Stimulated activated CD4-positive, alpha-beta T cell treated with anti-CD3 and anti-CD28 coated beads, Interleukin-2, amount 100 ng/mL, for 24 hours (primary cell): ENCODE measurements at regions not wholly inside any gene's neighbourhood (a gene's known extent, or its start where the extent isn't known, plus 50 kb on each side); places are given as distances from the start of the nearest gene placed in this dataset.
A peak's percentile ranks its signal among the peaks of the same experiment; 100 is the strongest.

Experiments used
- DNase-seq, 2 donors: peaks; one replicate each; pipeline ENCODE4 v3.0.0-alpha.2; 2020

DNA sequence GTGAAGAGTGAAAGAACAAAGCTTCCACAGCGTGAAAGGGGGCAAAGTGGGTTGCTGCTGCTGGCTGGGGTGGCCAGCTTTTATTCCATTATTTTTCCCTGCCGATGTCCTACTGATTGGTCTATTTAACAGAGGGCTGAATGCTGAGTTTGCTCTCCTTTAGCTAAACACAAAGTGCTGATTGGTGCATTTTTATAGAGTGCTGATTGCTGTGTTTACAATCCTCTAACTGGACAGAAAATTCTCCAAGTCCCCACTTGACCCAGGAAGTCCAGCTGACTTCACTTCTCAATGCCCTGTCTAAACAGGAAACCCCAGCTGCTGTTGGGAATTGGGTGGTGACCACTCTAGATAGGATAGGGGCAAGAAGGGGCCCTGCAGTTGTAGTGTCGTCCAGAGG lies 335.6 kb upstream of the RBMY1B start:
- DNase-seq = no peak

DNA sequence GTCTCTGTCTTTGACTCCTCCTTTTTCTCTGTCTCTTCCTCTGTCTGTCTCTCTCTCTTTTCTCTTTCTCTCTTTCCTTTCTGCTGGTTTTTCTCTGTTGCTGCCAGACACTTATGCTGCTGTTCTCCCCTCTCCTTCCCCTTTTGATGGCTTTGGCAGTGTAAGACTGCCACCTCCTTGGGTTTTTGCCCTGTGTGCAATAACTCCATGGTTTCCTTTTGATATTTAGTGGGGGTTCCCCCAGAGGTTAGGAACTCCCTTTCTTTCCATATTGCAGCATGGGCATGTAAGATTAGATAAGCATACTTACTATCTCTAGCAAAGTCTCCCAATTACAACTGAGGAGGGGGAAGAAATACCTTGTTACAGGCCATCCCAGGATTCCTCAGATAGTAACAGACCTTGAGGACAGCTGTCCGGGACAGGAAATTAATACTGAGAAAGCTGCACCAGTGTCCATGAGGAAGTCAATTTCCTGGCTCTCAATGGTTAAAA lies 333.8 kb upstream of the RBMY1B start:
- DNase-seq = no peak

DNA sequence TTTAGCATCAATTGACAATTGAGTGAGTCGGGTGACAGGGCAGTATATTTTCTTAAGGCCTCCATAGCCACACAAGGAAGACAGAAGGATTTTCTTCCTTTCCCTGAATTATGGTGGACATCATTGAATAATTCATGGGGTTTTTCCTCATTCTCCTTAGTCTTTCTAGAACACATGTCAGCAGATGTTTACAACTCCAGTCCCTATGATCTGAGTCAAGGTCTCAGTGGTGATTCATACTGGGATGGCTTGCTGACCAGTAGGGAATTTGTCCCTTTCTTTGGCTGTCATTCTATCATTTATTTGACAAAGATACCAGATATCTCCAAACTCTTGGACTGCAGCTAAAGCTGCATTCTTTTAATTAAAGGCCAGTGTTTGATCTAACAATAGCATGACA lies 332.9 kb upstream of the RBMY1B start:
- DNase-seq = no peak

DNA sequence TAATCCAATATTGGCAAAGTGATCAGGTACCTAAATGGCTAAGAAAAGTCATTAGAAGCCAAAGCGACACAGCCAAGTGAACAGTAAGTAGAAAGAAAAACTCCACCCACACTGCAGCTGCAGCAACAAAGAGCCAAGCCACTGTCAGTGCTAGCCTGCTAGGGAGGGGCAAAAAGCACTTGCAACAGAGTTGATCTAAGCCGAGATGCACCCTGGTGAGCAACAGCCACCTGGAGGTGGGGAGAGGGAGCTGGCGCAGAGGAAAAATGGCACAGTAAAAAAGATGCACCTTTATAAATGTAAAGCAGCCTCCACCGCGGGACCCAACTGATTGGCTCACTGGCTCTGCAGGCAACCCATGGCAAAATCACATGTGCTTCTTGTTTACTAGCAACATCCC lies 330.2 kb upstream of the RBMY1B start:
- DNase-seq = peak; percentile 22 to 30

DNA sequence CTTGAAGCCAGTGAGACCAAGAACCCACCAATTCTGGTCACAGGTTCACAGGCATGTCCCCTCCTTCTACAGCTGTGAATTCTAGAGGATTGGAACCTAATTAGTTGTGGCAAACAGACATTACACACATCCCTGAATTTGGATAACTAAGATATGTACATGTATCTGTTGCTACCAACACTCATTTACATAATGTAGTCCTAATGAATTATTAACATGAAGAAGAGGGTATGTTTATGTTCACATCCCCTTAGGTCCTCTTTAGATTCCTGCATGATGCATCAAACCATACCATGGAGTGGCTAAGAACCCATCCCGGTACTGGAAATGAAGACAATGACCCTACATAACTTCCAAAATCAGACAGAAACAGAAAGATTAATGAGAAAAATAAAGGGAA lies 326.9 kb upstream of the RBMY1B start:
- no peak for DNase-seq

DNA sequence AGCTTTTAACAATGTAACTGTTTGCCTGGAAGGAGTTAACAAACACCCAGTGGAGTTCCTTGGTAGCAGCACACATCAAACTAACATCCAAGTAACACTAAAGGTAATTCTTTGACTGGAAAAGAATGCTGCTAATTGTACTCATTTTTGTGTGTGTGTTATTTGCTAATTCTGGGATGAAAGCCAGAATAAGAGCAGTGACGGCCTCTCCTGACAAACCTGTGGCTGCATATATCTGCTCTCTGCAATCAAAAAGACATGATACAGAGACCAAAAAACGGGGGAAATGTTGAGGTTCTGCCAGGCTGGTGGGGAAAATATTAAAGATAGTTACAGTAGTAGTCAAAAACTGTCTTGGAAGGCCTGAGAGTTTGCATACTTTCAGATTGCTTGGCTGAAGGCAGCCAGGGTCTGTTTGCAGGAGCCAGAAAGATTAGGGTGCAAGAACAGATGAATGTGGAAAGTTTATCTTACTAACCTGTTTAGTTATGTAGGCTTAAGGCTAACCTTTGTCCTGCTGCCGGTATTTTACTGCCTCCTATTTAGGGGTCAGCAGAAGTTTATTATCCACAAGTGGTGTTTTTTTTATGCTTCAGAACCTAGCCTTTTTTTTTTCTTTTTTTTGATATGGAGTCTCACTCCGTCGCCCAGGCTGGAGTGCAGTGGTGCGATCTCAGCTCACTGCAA lies 325.6 kb upstream of the RBMY1B start:
- DNase-seq = no peak

DNA sequence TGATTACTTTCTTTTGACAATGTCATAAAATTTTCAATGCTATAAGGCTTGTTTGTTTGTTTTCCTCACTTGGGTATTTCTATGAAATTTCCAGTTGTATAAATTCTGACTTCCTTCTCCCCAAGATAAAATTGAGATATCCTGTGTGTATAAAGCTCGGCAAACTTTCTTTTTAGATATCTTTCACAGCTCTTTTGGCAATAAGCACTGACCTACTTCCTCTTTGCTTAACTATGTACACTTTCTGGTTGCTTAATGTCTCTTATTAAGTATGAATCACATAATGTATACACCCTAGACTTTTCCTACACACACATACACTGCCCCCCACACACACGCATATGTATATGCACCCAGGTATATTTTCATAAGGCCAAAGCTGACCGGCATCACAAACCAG lies 318.4 kb upstream of the RBMY1B start:
- no peak for DNase-seq

DNA sequence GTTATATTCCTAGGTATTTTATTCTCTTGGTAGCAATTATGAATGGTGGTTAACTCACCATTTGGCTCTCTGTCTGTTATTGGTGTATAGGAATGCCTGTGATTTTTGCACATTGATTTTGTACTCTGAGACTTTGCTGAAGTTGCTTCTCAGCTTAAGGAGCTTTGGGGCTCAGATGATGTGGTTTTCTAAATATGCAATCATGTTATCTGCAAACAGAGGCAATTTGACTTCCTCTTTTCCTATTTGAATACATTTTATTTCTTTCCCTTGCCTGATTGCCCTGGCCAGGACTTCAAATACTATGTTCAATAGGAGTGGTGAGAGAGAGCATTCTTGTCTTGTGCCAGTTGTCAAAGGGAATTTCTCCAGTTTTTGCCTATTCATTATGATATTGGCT lies 310.9 kb upstream of the RBMY1B start:
- no peak for DNase-seq

DNA sequence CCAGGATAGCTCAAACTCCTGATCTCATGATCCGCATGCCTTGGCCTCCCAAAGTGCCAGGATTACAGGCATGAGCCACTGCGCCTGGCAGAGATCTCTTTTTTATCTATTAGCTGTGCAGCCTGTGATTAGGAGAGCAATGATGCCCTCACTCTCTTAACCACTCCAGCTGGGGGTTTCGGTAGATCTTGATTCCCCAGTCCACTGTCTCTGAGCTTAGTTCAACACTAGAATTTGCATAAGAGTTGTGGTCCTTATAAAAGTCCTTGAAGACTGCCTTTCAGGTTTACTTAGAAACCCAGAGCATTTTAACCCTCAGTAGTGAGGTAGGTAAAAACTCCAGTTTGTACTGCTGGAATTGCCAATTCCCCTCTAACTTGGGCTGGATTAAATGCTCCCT lies 283.3 kb upstream of the RBMY1B start:
- no peak for DNase-seq

DNA sequence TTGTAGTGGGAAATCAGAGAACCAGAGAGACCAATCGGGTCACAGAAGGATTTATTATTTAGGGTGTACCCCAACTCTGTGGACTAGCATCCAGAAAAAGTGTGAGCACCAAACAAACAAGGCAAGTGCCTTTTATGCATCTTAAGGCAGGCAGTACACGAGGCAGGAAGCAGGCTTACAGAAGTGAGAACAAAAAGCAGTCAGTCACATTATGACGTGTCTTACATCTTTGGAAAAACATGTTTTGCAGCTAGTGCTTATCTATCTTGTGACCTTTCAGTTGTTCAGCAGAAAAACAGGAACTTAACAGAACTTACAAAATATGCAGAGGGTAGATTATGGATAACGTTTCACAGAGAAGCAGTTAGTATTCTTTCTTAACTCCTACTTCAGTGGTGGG lies 270.9 kb upstream of the RBMY1B start:
- no peak for DNase-seq

DNA sequence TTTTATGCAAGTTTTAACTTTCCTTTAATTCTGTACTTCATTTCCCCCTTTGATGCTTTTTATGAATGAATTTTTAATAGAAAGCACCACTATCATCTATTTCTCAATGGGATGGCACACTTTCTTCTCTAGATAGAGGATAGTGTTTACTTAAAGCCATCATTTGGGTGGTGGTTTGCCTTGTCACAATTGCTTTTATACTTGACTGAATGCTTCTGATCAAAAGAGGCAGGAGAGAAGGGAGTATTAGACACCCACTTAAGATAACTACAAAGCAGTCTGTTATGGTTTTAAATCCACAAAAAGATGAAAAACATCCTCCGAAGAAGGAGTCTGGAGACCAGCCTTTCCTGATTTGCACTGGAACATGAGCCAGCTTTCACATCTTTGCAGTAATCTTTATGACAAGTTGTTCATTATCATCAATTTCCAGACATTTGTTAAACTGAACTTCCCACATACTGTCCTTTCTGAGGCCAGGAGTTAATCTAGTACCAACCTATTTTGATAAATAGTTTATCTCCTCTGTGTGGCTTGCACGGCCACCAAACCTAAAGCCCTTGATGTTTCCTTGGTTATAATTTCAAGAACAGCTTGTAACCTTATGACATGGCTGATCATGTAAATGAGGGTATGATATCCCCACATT lies 270.4 kb upstream of the RBMY1B start:
- no peak for DNase-seq

DNA sequence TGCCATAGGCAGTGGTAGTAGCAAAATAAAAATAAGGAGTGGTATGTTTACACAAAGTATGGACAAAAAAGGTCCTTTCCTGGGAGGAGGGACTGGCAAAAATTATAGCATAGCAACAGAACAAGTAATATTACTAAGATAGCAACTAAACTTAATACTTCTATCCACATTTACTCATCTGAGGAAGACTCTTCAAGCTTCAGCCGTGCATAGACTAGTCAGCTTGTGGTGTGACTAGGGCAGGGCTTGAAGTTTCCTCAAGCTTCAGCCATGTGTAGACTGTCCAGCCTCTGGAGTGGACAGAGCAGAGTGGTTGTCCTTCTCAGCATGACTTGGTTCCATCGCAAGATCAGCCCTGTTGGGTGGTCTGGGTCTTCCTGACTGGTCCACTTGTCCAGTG lies 268.3 kb upstream of the RBMY1B start:
- no peak for DNase-seq

DNA sequence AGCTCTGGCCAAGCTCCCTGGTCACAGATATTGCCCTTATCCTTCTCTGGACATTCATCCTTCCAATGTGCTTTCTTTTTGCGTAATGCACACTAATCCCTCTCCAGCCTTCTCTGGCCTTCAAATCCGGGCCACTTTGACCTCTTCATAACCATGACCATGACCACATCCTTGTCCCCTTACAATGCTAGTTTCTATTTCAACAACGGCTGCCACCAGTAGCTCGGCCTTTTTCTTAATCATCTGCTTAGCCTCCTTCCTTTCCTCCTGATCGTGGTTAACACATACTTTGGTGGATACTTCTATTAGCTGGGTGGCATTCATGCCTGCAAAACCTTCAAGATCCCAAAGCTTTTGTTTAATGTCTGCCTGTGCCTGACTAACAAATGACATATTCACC lies 264.4 kb upstream of the RBMY1B start:
- DNase-seq = no peak

DNA sequence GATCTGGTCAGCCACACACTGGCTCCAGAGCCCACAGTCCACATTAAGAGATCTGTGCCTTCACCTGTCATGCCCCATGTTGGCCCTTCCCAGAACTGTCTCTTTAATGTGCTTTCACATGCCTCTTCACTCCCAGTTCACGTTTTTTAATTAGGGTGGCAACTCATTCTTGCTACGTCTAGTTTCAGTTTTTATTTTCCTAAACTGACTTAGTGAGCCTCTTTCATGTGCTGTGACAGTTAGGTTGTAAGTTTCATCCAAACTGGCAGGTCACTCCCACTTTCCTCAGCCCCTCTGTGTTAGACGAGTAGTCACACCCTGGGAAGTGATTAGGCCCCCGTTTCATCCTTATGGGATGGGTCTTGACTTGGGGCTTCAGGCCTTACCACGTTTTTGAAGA lies 262.5 kb upstream of the RBMY1B start:
- DNase-seq = no peak

DNA sequence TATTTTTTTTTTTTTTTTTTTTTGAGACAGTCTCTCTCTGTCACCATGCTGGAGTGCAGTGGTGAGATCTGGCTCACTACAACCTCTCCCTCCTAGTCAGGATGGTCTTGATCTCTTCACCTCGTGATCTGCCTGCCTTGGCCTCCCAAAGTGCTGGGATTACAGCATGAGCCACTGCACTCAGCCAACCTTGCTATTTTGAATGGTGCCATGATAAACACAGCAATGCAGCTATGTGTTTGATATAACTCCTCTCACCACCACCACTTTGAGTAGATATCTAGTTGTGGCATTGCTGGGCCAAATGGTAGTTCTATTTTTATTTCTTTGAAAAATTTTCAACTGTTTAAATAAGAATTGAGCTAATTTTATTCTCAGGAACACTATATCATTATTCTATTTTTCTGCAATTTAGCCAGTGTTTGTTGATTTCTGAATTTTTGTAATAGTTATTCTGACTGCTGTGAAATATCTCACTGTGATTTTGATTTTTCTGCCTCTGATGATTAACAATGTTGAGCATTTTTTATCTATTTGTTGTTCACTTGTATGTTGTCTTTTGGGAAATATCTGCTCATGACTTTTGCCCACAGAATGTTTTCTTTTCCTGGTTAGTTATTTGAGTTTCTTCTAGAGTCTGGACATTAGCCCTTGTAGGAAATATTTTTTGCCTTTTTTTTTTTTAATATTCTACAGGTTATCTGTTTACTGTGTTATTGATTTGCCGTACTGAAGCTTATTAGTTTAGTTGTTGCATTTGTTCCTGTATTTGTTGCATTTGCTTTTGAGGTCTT lies 257.5 kb upstream of the RBMY1B start:
- DNase-seq = no peak

DNA sequence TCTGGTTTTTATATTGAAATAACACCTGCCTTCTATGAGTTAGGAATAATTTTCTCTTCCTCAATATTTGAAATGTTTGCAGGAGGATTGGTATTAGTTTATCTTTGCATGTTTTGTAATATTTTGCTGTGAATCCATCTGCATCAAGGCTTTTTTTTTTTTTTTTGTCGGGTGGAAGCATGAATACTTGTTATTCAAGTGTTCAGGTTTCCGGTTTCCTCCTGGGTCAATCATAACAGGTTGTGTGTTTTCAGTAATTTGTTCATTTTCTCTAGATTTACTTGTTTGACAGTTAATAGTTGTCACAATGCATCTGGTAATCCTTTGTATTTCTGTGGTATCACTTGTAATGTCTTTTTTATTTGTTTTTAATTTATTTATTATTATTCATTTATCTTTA lies 256.7 kb upstream of the RBMY1B start:
- DNase-seq = no peak

DNA sequence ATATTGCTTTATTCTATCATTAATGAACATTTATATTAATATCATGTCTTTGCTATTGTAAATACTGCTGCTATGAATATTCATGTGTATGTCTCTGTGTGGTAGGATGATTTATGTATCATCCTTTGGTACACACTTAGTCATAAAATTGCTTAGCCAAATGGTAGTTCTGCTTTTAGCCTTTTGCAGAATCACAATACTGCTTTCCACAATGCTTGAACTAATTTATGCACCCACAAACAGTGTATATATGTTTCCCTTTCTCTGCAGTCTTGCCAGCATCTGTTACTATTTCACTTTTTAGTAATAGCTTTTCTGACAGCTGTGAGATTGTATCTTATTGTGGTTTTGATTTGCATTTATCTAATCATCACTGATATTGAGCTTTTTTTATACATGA lies 254.3 kb upstream of the RBMY1B start:
- DNase-seq = no peak

DNA sequence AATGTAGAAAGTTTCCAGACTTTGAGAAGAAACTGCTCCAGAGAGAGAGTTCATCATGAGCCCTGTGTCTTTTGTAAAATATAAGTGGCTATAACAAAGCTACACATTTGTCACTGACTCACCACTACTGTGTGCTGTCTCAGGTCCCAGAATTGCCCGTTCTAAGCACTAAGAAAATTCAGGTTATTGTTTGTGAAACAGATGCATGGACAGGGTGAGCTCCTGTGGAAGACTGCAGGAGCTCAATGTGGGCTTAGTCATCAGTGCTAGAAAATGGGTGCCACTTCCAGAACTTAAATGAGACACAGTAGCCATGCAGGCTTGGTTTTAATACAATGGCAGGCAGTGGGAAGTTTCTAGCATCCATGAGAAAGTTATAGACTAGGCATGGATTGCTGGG lies 251.4 kb upstream of the RBMY1B start:
- no peak for DNase-seq

DNA sequence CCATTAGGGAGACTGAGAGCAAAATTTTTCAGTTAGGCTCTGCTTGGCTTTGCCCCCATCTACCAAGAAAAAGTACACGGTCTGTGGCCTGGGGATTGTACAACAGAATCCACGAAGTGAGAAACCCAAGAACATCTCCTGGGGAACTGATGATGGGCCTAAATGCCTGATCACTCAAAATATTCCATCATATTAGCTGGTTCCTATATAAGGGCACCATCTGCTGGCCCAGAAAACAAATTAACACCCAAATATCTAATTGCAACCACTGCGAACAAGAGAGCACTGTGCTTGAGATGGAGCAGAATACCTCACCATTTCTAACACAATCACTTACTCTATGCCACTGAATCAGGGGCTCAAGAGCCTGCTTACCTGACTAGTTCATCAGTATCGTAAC lies 250.8 kb upstream of the RBMY1B start:
- no peak for DNase-seq

DNA sequence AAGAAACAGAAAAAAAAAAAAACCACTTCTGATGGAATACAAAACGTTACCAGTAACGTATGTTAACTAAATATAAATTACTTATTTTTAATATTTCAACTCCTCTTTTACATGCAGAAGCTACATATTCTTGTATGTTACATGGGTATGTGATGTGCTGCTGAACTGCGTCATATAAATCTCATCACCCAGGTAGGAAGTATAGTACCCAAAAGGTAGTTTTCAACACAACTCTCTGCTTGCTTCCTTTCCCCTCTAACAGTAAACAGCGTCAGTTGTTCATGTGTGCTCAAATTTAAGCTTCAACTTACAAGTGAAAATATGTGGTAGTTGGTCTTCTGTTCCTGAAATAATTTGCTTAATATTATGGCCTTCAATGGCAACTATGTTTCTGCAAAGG lies 250.0 kb upstream of the RBMY1B start:
- no peak for DNase-seq

DNA sequence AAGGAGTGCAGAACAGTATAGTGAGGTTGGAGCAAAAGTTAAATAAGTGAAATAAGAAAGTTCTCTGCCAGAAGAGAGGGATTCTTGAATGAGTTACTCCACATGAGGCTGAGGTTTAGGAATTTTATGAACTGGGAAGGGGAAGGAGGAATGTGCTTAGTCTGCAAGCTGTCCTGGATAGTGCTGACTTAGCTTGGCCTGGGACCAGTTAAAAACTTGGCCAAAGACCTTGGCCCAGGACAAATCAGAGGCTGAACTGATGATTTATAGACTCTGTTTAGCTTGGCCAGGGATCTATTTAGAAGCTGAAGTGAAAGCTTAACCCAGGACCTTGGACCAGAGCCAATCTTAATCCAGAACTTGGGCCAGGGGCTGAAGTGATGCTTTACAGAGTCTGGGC lies 244.4 kb upstream of the RBMY1B start:
- no peak for DNase-seq

DNA sequence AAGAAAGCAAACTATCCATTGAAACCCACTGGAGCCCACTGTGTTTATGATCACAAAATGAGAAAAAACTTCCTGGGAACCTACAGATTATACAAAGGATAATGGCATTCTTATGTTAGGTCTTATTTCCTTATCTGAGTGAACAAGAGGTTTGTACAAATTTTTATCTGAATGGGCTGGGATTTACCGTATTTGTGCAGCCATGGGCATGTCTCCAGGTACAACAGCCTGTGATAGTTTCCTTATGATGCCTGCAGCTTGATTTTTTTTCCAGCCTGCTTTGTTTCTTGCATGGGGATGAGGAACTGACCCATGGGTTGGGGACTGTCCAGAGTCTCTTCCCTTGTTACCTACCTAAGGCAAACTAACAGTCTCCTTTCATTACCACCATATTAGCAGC lies 244.0 kb upstream of the RBMY1B start:
- DNase-seq = no peak

DNA sequence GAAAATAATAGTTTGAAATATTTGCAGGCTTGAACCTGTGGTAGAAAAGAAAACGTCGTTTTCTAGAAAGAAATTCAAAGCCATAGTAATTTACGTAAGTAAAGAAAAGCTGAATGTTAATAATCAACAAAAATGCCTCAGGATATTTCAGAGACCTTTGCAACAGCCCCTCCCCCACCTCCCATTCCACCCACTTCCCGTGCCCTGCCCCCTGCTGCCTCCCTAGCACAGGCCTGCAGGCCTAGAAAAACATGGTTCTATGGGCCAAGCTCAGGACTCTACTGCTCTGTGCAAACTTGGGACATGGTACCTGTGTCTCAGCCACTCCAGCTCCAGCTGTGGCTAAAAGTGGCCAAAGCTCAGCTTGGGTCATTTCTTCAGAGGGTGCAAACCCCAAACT lies 223.4 kb upstream of the RBMY1B start:
- no peak for DNase-seq

DNA sequence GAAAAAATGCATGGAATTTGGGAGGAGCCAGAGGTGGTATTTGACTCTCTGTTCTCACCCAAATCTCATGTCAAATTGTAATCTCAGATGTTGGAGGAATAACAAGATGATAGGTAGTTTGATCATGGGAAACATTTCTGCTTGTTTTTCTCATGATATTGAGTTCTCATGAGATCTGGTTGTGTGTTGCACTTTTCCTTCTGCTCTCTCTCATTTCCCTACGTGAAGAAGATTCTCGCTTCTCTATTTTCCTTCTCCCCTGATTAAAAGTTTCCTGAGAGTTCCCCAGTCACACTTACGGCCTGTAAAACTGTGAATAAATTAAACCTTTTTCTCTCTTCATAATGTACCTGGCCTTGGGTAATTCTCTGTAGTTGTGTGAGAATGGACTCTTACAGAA lies 222.2 kb upstream of the RBMY1B start:
- DNase-seq = no peak
